Panc1 (cell line): ENCODE measurements at regions not wholly inside any gene's neighbourhood (a gene's known extent, or its start where the extent isn't known, plus 50 kb on each side); places are given as distances from the start of the nearest gene placed in this dataset.

Experiments used
- POLR2AphosphoS5 ChIP-seq: IDR thresholded peaks from 2 replicates; pipeline ENCODE4 v1.6.1; 2012; ENCODE audit warnings: mild to moderate bottlenecking, low read depth, low read length, moderate library complexity
- SIN3A ChIP-seq: IDR thresholded peaks from 2 replicates; pipeline ENCODE4 v1.6.1; 2012; ENCODE audit warnings: low read depth, mild to moderate bottlenecking, low read length, moderate library complexity, borderline replicate concordance; ENCODE audit not compliant: insufficient read depth
- TCF7L2 ChIP-seq: IDR thresholded peaks from 2 replicates; pipeline ENCODE4 v1.6.1; 2011; ENCODE audit warnings: mild to moderate bottlenecking, low read depth, low read length, inconsistent platforms
- TF ChIP-seq, protein P1 (sequence below): fragments of 450-650 bp; IDR thresholded peaks from 2 replicates; pipeline ENCODE4 v1.5.1; 2017; ENCODE audit warnings: mild to moderate bottlenecking
- TF ChIP-seq, protein P2 (sequence below), 2 experiments: IDR thresholded peaks; 2 replicates each; pipeline ENCODE4 v1.6.1; 2011 to 2012; ENCODE audit warnings: low read depth in 2 of 2, control low read depth in 1 of 2, low read length in 1 of 2, mild to moderate bottlenecking in 1 of 2, moderate library complexity in 1 of 2; ENCODE audit not compliant: insufficient read depth in 1 of 2

DNA sequence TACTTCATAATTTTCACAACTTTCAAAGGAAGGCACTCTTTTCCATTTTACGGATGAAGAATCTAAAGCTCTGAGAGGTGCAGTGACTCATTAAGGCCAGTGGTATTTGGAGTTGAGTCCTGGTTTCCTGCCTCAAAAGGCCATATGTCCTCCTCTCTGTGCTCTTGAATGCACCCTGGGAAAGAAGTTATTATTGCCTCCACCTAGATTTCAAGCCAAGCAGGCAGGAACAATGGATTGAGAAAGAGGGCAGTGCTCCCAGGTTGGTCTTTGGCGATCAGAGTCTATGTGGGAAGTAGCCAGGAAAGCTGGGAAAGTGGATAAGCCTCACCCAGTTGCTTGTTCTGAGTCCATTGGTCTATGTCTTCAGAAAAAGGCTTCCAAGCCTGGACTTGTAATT is 165.0 kb downstream of the MAFB start:
- TF ChIP-seq, protein P1, sequence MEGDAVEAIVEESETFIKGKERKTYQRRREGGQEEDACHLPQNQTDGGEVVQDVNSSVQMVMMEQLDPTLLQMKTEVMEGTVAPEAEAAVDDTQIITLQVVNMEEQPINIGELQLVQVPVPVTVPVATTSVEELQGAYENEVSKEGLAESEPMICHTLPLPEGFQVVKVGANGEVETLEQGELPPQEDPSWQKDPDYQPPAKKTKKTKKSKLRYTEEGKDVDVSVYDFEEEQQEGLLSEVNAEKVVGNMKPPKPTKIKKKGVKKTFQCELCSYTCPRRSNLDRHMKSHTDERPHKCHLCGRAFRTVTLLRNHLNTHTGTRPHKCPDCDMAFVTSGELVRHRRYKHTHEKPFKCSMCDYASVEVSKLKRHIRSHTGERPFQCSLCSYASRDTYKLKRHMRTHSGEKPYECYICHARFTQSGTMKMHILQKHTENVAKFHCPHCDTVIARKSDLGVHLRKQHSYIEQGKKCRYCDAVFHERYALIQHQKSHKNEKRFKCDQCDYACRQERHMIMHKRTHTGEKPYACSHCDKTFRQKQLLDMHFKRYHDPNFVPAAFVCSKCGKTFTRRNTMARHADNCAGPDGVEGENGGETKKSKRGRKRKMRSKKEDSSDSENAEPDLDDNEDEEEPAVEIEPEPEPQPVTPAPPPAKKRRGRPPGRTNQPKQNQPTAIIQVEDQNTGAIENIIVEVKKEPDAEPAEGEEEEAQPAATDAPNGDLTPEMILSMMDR, result no peak
- TF ChIP-seq, protein P2, sequence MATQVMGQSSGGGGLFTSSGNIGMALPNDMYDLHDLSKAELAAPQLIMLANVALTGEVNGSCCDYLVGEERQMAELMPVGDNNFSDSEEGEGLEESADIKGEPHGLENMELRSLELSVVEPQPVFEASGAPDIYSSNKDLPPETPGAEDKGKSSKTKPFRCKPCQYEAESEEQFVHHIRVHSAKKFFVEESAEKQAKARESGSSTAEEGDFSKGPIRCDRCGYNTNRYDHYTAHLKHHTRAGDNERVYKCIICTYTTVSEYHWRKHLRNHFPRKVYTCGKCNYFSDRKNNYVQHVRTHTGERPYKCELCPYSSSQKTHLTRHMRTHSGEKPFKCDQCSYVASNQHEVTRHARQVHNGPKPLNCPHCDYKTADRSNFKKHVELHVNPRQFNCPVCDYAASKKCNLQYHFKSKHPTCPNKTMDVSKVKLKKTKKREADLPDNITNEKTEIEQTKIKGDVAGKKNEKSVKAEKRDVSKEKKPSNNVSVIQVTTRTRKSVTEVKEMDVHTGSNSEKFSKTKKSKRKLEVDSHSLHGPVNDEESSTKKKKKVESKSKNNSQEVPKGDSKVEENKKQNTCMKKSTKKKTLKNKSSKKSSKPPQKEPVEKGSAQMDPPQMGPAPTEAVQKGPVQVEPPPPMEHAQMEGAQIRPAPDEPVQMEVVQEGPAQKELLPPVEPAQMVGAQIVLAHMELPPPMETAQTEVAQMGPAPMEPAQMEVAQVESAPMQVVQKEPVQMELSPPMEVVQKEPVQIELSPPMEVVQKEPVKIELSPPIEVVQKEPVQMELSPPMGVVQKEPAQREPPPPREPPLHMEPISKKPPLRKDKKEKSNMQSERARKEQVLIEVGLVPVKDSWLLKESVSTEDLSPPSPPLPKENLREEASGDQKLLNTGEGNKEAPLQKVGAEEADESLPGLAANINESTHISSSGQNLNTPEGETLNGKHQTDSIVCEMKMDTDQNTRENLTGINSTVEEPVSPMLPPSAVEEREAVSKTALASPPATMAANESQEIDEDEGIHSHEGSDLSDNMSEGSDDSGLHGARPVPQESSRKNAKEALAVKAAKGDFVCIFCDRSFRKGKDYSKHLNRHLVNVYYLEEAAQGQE (IDR thresholded peaks at IDR 0.05; ENCODE audit: insufficient read depth in 1 of 2, low read depth in 2 of 2, low read length in 1 of 2), result no peak
- TF ChIP-seq POLR2AphosphoS5 (no peak), SIN3A (no peak), TCF7L2 (no peak)
